ENCODE measurements at regions not wholly inside any gene's neighbourhood (a gene's known extent, or its start where the extent isn't known, plus 50 kb on each side); places are given as distances from the start of the nearest gene placed in this dataset.

DNA sequence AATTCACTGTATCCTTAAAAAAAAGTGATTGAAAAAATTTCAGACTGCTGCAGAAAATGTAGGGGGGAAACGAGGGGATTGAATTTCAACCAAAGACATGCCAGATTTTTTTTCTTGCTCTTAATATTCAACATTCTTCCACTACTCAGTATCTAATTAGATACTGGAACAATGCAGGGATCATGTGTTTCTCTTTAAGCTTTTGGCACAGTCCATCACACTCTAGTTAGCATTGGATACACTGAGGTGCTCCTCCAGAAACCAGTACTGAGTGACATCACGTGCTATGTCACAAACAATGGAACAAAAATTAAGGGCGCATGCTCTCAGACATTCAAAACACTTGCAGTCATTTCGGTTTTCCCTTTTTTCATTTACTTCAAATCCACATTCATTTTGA, 298.6 kb upstream of the PSMD7 start:
- Histone ChIP-seq H3K9me2 (replicated peaks; ENCODE audit: low read length) (no peaks in the 10 kb centered on the region), H2AFZ (ENCODE audit: low read length) (no peak overlapping the region), H3K4me1 (ENCODE audit: insufficient read depth, low read length) (no peaks in the 10 kb centered on the region), H3K9me3 (ENCODE audit: low read length) (no peaks in the 10 kb centered on the region), H3K36me3 (ENCODE audit: low read depth, low read length) (no peaks in the 10 kb centered on the region), H3K27ac (ENCODE audit: low read length) (no peak overlapping the region), H3K27me3 (ENCODE audit: low read length) (no peaks in the 10 kb centered on the region), H3K4me2 (ENCODE audit: low read length) (no peak overlapping the region), H3K4me3 (ENCODE audit: low read length) (no peak overlapping the region), H3F3A (ENCODE audit: low read length, unreplicated experiment) (no peaks in the 10 kb centered on the region), H3K9ac (ENCODE audit: low read length) (no peak overlapping the region), H4K20me1 (ENCODE audit: low read length) (no peaks in the 10 kb centered on the region), H3K79me2 (ENCODE audit: low read length) (no peaks in the 10 kb centered on the region)
- no TSS peak for BruUV-seq (replicated peaks)
- DNase-seq (no peak), ATAC-seq (no peak)
- ChIA-PET CTCF (no interaction called here), POLR2A (ENCODE audit: unreplicated experiment) (no interaction called here)
- intact Hi-C loops (cut with micrococcal nuclease) = no loop called here
- TF ChIP-seq EZH2 (IDR thresholded peaks at IDR 0.05; ENCODE audit: low read length, unreplicated experiment) (no peak), EZH2phosphoT487 (IDR thresholded peaks at IDR 0.05; ENCODE audit: borderline replicate concordance, low read length) (no peak)
- TF ChIP-seq, protein P1, sequence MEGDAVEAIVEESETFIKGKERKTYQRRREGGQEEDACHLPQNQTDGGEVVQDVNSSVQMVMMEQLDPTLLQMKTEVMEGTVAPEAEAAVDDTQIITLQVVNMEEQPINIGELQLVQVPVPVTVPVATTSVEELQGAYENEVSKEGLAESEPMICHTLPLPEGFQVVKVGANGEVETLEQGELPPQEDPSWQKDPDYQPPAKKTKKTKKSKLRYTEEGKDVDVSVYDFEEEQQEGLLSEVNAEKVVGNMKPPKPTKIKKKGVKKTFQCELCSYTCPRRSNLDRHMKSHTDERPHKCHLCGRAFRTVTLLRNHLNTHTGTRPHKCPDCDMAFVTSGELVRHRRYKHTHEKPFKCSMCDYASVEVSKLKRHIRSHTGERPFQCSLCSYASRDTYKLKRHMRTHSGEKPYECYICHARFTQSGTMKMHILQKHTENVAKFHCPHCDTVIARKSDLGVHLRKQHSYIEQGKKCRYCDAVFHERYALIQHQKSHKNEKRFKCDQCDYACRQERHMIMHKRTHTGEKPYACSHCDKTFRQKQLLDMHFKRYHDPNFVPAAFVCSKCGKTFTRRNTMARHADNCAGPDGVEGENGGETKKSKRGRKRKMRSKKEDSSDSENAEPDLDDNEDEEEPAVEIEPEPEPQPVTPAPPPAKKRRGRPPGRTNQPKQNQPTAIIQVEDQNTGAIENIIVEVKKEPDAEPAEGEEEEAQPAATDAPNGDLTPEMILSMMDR (conservative IDR thresholded peaks at IDR 0.05; ENCODE audit: low read depth, low read length) = no peak

DNA sequence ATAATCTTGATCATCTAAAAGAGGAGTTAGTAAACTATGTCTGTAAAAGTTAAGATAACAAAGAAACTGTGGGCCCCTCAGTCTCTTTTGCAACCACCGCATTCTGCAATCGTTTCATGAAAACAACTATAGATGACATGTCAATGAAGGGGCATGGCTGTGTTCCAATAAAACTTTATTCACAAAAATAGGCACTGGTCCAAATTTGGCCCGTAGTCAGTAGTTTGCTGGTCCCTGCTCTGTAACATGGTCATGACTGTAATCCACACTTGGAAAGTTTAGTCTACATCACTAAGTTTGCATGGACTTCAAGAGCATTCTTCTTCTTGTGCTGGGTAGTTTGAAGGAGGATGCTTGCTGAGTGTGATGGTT, 299.3 kb upstream of the PSMD7 start:
- ATAC-seq (no peak), DNase-seq (no peak)
- no TSS peak for BruUV-seq (replicated peaks)
- no peak overlapping the region for H3K4me3 ChIP-seq (ENCODE audit: low read length)
- no peaks in the 10 kb centered on the region for H3K27me3 ChIP-seq (ENCODE audit: low read length)
- no peaks in the 10 kb centered on the region for H3K9me3 ChIP-seq (ENCODE audit: low read length)
- no peak overlapping the region for H3K9ac ChIP-seq (ENCODE audit: low read length)
- H3K4me1 ChIP-seq (ENCODE audit: insufficient read depth, low read length) = no peaks in the 10 kb centered on the region
- no peaks in the 10 kb centered on the region for H4K20me1 ChIP-seq (ENCODE audit: low read length)
- no peaks in the 10 kb centered on the region for H3K9me2 ChIP-seq (replicated peaks; ENCODE audit: low read length)
- no peak overlapping the region for H3K27ac ChIP-seq (ENCODE audit: low read length)
- no peaks in the 10 kb centered on the region for H3F3A ChIP-seq (ENCODE audit: low read length, unreplicated experiment)
- H2AFZ ChIP-seq (ENCODE audit: low read length) = no peak overlapping the region
- ChIA-PET CTCF (no interaction called here), POLR2A (ENCODE audit: unreplicated experiment) (no interaction called here)
- H3K36me3 ChIP-seq (ENCODE audit: low read depth, low read length) = no peaks in the 10 kb centered on the region
- no peak for TF ChIP-seq EZH2 (IDR thresholded peaks at IDR 0.05; ENCODE audit: low read length, unreplicated experiment)
- TF ChIP-seq, protein P1 (conservative IDR thresholded peaks at IDR 0.05; ENCODE audit: low read depth, low read length) = no peak
- TF ChIP-seq EZH2phosphoT487 (IDR thresholded peaks at IDR 0.05; ENCODE audit: borderline replicate concordance, low read length) = no peak
- intact Hi-C loops (cut with micrococcal nuclease) = no loop called here
- no peaks in the 10 kb centered on the region for H3K79me2 ChIP-seq (ENCODE audit: low read length)
- H3K4me2 ChIP-seq (ENCODE audit: low read length) = no peak overlapping the region

DNA sequence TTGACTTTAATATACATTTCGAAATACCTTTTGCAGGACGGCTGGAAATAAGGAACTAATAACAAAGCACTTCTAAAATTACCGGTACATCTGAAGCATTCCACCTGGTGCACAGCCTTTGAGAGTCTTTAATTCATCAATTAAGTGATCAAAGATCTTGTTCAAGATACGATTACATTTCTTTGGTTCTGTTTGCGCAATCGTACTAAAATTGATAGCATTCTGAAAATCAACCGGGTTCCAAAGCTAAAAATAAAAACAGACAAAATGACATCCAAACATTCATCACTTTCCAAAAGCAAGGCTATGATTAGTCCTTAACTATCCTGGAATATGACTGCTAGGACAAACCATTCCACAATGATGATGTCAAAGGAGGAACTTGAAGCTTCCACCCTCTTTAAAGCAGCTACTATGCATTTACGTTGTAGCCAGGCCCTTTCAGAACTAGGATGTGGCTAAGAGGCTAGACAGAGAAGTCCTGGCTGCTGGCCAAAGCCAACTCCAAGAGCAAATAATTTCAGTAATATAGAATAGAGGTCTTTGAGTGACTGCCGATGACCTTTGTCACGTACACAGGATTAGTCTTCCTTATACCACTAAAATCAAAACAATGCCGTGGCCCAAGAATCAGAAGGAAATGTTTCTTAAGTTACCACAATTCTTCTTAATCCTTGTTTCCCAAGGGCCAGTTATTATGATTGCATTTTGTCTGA, 299.8 kb upstream of the PSMD7 start:
- Histone ChIP-seq H3K9me3 (ENCODE audit: low read length) (no peaks in the 10 kb centered on the region), H3F3A (ENCODE audit: low read length, unreplicated experiment) (no peaks in the 10 kb centered on the region), H3K9ac (ENCODE audit: low read length) (no peak overlapping the region), H3K27ac (ENCODE audit: low read length) (no peak overlapping the region), H2AFZ (ENCODE audit: low read length) (no peak overlapping the region), H3K36me3 (ENCODE audit: low read depth, low read length) (no peaks in the 10 kb centered on the region), H3K79me2 (ENCODE audit: low read length) (no peaks in the 10 kb centered on the region), H3K27me3 (ENCODE audit: low read length) (peaks cover 1% of the 10 kb centered on the region; the same call in 1 of the 2 replicates), H3K4me3 (ENCODE audit: low read length) (no peak overlapping the region), H3K9me2 (replicated peaks; ENCODE audit: low read length) (no peaks in the 10 kb centered on the region), H3K4me2 (ENCODE audit: low read length) (no peak overlapping the region), H3K4me1 (ENCODE audit: insufficient read depth, low read length) (no peaks in the 10 kb centered on the region), H4K20me1 (ENCODE audit: low read length) (no peaks in the 10 kb centered on the region)
- intact Hi-C loops (cut with micrococcal nuclease) = no loop called here
- BruUV-seq (replicated peaks) = no TSS peak
- POLR2A ChIA-PET (ENCODE audit: unreplicated experiment) = no interaction called here
- no peak for TF ChIP-seq EZH2phosphoT487 (IDR thresholded peaks at IDR 0.05; ENCODE audit: borderline replicate concordance, low read length)
- TF ChIP-seq, protein P1 (conservative IDR thresholded peaks at IDR 0.05; ENCODE audit: low read depth, low read length) = no peak
- DNase-seq (no peak), ATAC-seq (no peak)
- CTCF ChIA-PET = no interaction called here

All from PC-3 (cell line).